CD14-positive monocyte (primary cell): ENCODE measurements at regions not wholly inside any gene's neighbourhood (a gene's known extent, or its start where the extent isn't known, plus 50 kb on each side); places are given as distances from the start of the nearest gene placed in this dataset.
"Not testable (repeated sequence)": the region's sequence is repeated elsewhere in the genome, so short reads cannot be mapped to it uniquely, and the experiment has no call there.

Experiments used
- DNase-seq, 3 donors: peaks; one replicate each; pipeline ENCODE4 v3.0.0-alpha.2; 2011 to 2022
- H2AFZ ChIP-seq: 2 replicates; pipeline ENCODE4 v1.6.0; 2012; ENCODE audit warnings: mild to moderate bottlenecking, low read depth, low read length, inconsistent platforms; ENCODE audit not compliant: insufficient read depth, poor library complexity, severe bottlenecking
- H3K27ac ChIP-seq, 2 donors: 1 replicate in 1 of 2; 2 replicates in 1 of 2; pipeline ENCODE4 v1.5.1; 2012 to 2013; ENCODE audit warnings: low read length in 2 of 2, control low read depth in 1 of 2, inconsistent platforms in 1 of 2, low read depth in 1 of 2, mild to moderate bottlenecking in 1 of 2
- H3K27me3 ChIP-seq, 2 donors: one replicate each; pipeline versions ENCODE4 v1.6.0 to v1.6.1; 2011 to 2013; ENCODE audit warnings: low read length in 2 of 2; ENCODE audit not compliant: control insufficient read depth in 2 of 2, insufficient read depth in 2 of 2
- H3K36me3 ChIP-seq, 2 donors: replicated peaks in 1 of 2; 1 replicate in 1 of 2; 2 replicates in 1 of 2; pipeline versions ENCODE4 v1.5.1 to v1.6.1; 2012 to 2013; ENCODE audit warnings: low read length in 2 of 2, control low read depth in 1 of 2, inconsistent platforms in 1 of 2, mild to moderate bottlenecking in 1 of 2; ENCODE audit not compliant: insufficient read depth in 2 of 2, control insufficient read depth in 1 of 2
- H3K4me1 ChIP-seq, 2 donors: 1 replicate in 1 of 2; 2 replicates in 1 of 2; pipeline versions ENCODE4 v1.5.1 to v1.6.1; 2012 to 2013; ENCODE audit warnings: low read length in 2 of 2, control low read depth in 1 of 2, inconsistent platforms in 1 of 2, mild to moderate bottlenecking in 1 of 2, moderate library complexity in 1 of 2; ENCODE audit not compliant: insufficient read depth in 2 of 2, control insufficient read depth in 1 of 2
- H3K4me2 ChIP-seq: replicated peaks from 2 replicates; pipeline ENCODE3; 2012; ENCODE audit warnings: low read length, moderate library complexity, mild to moderate bottlenecking; ENCODE audit not compliant: poor library complexity, severe bottlenecking; ENCODE audit errors: extremely low read depth
- H3K4me3 ChIP-seq, 3 experiments: fragments of 200-600 bp in 1 of 3; sonication (generic) in 1 of 3; replicated peaks in 1 of 3; 1 replicate in 2 of 3; 2 replicates in 1 of 3; pipeline ENCODE4 v1.5.1; 2011 to 2013; ENCODE audit warnings: low read length in 3 of 3, mild to moderate bottlenecking in 3 of 3, control low read depth in 2 of 3, low read depth in 2 of 3, inconsistent platforms in 1 of 3, moderate library complexity in 1 of 3
- H3K79me2 ChIP-seq: 2 replicates; pipeline ENCODE4 v1.6.0; 2012; ENCODE audit warnings: mild to moderate bottlenecking, control low read depth, inconsistent platforms, low read length, moderate library complexity; ENCODE audit not compliant: insufficient read depth
- H3K9ac ChIP-seq: 2 replicates; pipeline ENCODE4 v1.6.0; 2017; ENCODE audit warnings: low read length, mild to moderate bottlenecking; ENCODE audit not compliant: insufficient read depth, poor library complexity, severe bottlenecking
- H3K9me3 ChIP-seq, 2 donors: replicated peaks in 1 of 2; 1 replicate in 1 of 2; 2 replicates in 1 of 2; pipeline versions ENCODE4 v1.5.1 to v1.6.1; 2012 to 2013; ENCODE audit warnings: low read length in 2 of 2, control low read depth in 1 of 2; ENCODE audit not compliant: control insufficient read depth in 1 of 2, insufficient read depth in 1 of 2
- H4K20me1 ChIP-seq: 2 replicates; pipeline ENCODE4 v1.6.0; 2012; ENCODE audit warnings: mild to moderate bottlenecking, low read length, control low read depth, moderate library complexity; ENCODE audit not compliant: insufficient read depth
- H3K27ac Mint-ChIP-seq, 7 donors: one replicate each; pipeline ENCODE4 v1.8.0; 2020; ENCODE audit warnings: mild to moderate bottlenecking in 7 of 7, mixed read lengths in 7 of 7, moderate library complexity in 6 of 7, inconsistent platforms in 2 of 7
- H3K27me3 Mint-ChIP-seq, 3 donors: one replicate each; pipeline ENCODE4 v1.8.0; 2021 to 2022; ENCODE audit warnings: low read depth in 3 of 3, mild to moderate bottlenecking in 3 of 3, mixed read lengths in 3 of 3, moderate library complexity in 3 of 3, inconsistent platforms in 1 of 3
- H3K36me3 Mint-ChIP-seq, 2 donors: one replicate each; pipeline ENCODE4 v1.8.0; 2020; ENCODE audit warnings: mixed read lengths in 2 of 2, inconsistent platforms in 1 of 2, mild to moderate bottlenecking in 1 of 2
- H3K4me1 Mint-ChIP-seq: one replicate; pipeline ENCODE4 v1.8.0; 2020; ENCODE audit warnings: mild to moderate bottlenecking, mixed read lengths
- H3K4me3 Mint-ChIP-seq, 2 donors: one replicate each; pipeline ENCODE4 v1.8.0; 2020; ENCODE audit warnings: mild to moderate bottlenecking in 2 of 2, mixed read lengths in 2 of 2, moderate library complexity in 1 of 2
- H3K9me3 Mint-ChIP-seq, 7 donors: one replicate each; pipeline ENCODE4 v1.8.0; 2020 to 2022; ENCODE audit warnings: mixed read lengths in 7 of 7, mild to moderate bottlenecking in 6 of 7, moderate library complexity in 6 of 7, inconsistent platforms in 2 of 7
- WGBS: methylation state at CpG from one replicate; pipeline ENCODE4 v1.1.5; 2013; ENCODE audit warnings: missing lambda C conversion rate; ENCODE audit not compliant: insufficient coverage; 5-methylcytosine and 5-hydroxymethylcytosine counted together
- intact Hi-C, 2 donors: fragments of 100-400 bp; cut with micrococcal nuclease; formaldehyde crosslinking; loops; one replicate each; pipeline versions ENCODE4 v1.15.0 to v1.15.1; 2023
- TF ChIP-seq, protein P1 (sequence below): fragments of 200-600 bp; IDR thresholded peaks from one replicate; pipeline ENCODE4 v1.8.0; 2022; ENCODE audit warnings: antibody characterized with exemption, mild to moderate bottlenecking

GRCh38 chr1:68815632-68816031 is 318.8 kb upstream of the DEPDC1 start:
- no peak for DNase-seq
- Histone ChIP-seq H3K27me3 (no peaks in the 10 kb centered on the region), H2AFZ (no peak overlapping the region), H3K27ac (no peak overlapping the region), H4K20me1 (no peaks in the 10 kb centered on the region), H3K9ac (no peak overlapping the region), H3K79me2 (no peaks in the 10 kb centered on the region), H3K9me3 (peaks cover 0 to 6% of the 10 kb centered on the region in 2 donors), H3K4me2 (no peak overlapping the region), H3K4me1 (no peaks in the 10 kb centered on the region), H3K4me3 (no peak overlapping the region), H3K36me3 (no peaks in the 10 kb centered on the region)
- H3K4me3 Mint-ChIP-seq, result no peak overlapping the region
- H3K4me1 Mint-ChIP-seq, result no peaks in the 10 kb centered on the region
- no CpG with 5 or more reads among the region's 1 CpG for WGBS
- H3K27me3 Mint-ChIP-seq, result peaks cover 0 to 5% (median 0%) of the 10 kb centered on the region in 3 donors
- no peak overlapping the region for H3K27ac Mint-ChIP-seq
- TF ChIP-seq, protein P1, sequence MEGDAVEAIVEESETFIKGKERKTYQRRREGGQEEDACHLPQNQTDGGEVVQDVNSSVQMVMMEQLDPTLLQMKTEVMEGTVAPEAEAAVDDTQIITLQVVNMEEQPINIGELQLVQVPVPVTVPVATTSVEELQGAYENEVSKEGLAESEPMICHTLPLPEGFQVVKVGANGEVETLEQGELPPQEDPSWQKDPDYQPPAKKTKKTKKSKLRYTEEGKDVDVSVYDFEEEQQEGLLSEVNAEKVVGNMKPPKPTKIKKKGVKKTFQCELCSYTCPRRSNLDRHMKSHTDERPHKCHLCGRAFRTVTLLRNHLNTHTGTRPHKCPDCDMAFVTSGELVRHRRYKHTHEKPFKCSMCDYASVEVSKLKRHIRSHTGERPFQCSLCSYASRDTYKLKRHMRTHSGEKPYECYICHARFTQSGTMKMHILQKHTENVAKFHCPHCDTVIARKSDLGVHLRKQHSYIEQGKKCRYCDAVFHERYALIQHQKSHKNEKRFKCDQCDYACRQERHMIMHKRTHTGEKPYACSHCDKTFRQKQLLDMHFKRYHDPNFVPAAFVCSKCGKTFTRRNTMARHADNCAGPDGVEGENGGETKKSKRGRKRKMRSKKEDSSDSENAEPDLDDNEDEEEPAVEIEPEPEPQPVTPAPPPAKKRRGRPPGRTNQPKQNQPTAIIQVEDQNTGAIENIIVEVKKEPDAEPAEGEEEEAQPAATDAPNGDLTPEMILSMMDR, result no peak
- intact Hi-C loops, result no loop called here
- no peaks in the 10 kb centered on the region for H3K36me3 Mint-ChIP-seq
- H3K9me3 Mint-ChIP-seq, result peaks cover 2 to 13% (median 5%) of the 10 kb centered on the region in 7 donors

DNA sequence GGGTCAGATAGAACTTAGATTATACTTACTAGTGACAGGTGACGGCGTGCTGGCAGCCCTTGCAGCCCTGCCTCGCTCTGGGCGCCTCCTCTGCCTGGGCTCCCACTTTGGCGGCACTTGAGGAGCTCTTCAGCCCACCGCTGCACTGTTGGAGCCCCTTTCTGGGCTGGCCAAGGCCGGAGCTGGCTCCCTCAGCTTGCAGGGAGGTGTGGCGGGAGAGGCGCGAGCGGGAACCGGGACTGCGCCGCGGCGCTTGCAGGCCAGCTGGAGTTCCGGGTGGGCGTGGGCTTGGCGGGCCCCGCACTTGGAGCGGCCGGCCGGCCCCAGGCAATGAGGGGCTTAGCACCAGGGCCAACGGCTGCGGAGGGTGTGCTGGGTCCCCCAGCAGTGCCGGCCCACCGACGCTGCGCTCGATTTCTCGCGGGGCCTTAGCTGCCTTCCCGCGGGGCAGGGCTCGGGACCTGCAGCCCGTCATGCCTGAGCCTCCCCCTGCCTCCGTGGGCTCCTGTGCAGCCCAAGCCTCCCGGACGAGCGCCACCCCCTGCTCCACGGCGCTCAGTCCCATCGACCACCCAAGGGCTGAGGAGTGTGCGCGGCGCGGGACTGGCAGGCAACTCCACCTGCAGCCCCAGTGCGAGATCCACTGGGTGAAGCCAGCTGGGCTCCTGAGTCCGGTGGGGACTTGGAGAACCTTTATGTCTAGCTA is 320.8 kb upstream of the DEPDC1 start:
- H3K36me3 Mint-ChIP-seq, H3K9me3 ChIP-seq, H3K79me2 ChIP-seq, H3K27me3 ChIP-seq, H3K4me3 ChIP-seq, H3K4me1 Mint-ChIP-seq, DNase-seq, H4K20me1 ChIP-seq, H3K27ac ChIP-seq, H3K27me3 Mint-ChIP-seq, H3K27ac Mint-ChIP-seq, intact Hi-C loops, H3K4me3 Mint-ChIP-seq, H3K9ac ChIP-seq, H3K36me3 ChIP-seq, H2AFZ ChIP-seq, H3K4me2 ChIP-seq, H3K4me1 ChIP-seq: not testable (repeated sequence)
- WGBS, result 98% methylated on average over 48 of the region's 49 CpGs
- peaks cover 0 to 14% (median 5%) of the 10 kb centered on the region in 7 donors for H3K9me3 Mint-ChIP-seq
